Activated naive CD8-positive, alpha-beta T cell treated with anti-CD3 and anti-CD28 coated beads, Interleukin-2, amount 10 ng/mL, durations not matched to agents 7 days and 5 days (primary cell): ENCODE measurements at regions not wholly inside any gene's neighbourhood (a gene's known extent, or its start where the extent isn't known, plus 50 kb on each side); places are given as distances from the start of the nearest gene placed in this dataset.

Experiments used
- ATAC-seq: fragments of 150-1000 bp; cut with Tn5 transposase; one replicate; pipeline ENCODE4 v1.10.0; 2021; ENCODE audit warnings: low read depth, moderate library complexity
- POLR2A ChIA-PET: fragments of 350-600 bp; sonication (Branson Sonifier 250); formaldehyde crosslinking; loops from one replicate; lab custom pipeline; 2021; ENCODE audit warnings: antibody characterized with exemption; lab: Charles Lee
- DNase-seq: peaks from one replicate; pipeline ENCODE4 v3.0.0; 2021
- H3K27ac Mint-ChIP-seq: one replicate; pipeline ENCODE4 v1.8.0; 2022; ENCODE audit warnings: mild to moderate bottlenecking, mixed read lengths
- H3K27me3 Mint-ChIP-seq: one replicate; pipeline ENCODE4 v1.8.0; 2022; ENCODE audit warnings: mild to moderate bottlenecking, moderate library complexity, mixed read lengths
- H3K36me3 Mint-ChIP-seq: one replicate; pipeline ENCODE4 v1.8.0; 2021; ENCODE audit warnings: mild to moderate bottlenecking, mixed read lengths
- H3K4me1 Mint-ChIP-seq: one replicate; pipeline ENCODE4 v1.8.0; 2021; ENCODE audit warnings: mixed read lengths
- H3K4me3 Mint-ChIP-seq: one replicate; pipeline ENCODE4 v1.8.0; 2022; ENCODE audit warnings: mild to moderate bottlenecking, moderate library complexity, mixed read lengths
- H3K9me3 Mint-ChIP-seq: one replicate; pipeline ENCODE4 v1.8.0; 2021; ENCODE audit warnings: mixed read lengths

DNA sequence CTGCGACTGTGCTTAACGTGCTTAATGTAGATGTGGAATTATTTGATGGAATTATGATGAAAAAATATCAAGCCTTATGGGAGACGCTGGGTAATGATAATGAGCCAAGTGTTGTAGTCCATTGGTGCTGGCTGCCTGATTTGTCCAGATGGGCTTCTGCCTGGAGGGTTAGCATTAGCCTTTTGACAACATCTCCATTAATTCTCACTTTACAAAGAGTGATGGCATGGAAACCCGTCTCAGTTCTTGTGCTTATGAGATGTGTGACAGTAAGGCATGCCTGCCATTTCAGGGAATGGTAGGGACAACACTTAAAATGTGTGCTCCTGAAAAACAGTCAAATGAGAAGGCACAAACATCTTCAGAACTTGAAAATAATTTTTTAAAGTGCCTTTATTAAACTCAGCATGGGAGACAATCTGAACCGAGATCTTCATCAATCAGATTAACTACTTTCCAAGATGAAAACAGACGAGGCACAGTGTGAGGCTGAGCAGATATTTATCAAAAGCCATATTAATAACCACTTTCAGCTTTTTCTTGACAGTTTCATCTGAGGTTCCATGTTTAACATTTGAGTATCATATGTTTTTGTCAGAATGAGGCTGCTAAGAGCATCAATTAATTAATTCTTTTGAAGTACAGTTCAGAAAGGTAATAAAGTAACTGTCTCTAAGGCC lies 473.1 kb downstream of the NXPH1 start:
- no peaks in the 10 kb centered on the region for H3K27me3 Mint-ChIP-seq
- DNase-seq (no peak), ATAC-seq (no peak)
- no peak overlapping the region for H3K4me3 Mint-ChIP-seq
- no peaks in the 10 kb centered on the region for H3K4me1 Mint-ChIP-seq
- H3K27ac Mint-ChIP-seq, result no peak overlapping the region
- POLR2A ChIA-PET, result no interaction called here
- no peaks in the 10 kb centered on the region for H3K9me3 Mint-ChIP-seq
- no peaks in the 10 kb centered on the region for H3K36me3 Mint-ChIP-seq

DNA sequence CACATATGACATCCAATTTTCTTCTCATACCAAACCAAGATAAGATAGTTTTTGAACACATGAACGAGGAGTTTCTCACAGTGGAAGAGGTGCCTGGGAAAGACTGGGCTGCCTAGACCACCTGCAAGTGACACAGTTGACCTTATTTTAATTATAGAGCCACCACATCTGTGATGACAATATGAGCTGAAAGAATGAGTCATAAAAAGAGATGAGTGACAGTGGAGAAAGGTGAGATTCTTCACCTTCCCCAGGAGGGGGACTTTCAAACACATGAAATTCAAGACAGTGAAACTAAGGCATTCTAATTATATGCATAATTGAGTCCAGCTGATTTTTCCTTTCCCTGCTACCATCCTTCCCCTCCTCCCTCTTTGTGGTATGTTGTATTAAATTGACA lies 475.5 kb downstream of the NXPH1 start:
- POLR2A ChIA-PET, result no interaction called here
- Mint-ChIP-seq H3K36me3 (no peaks in the 10 kb centered on the region), H3K4me1 (no peaks in the 10 kb centered on the region), H3K4me3 (no peak overlapping the region), H3K27me3 (no peaks in the 10 kb centered on the region), H3K9me3 (no peaks in the 10 kb centered on the region), H3K27ac (no peak overlapping the region)
- DNase-seq (no peak), ATAC-seq (no peak)

DNA sequence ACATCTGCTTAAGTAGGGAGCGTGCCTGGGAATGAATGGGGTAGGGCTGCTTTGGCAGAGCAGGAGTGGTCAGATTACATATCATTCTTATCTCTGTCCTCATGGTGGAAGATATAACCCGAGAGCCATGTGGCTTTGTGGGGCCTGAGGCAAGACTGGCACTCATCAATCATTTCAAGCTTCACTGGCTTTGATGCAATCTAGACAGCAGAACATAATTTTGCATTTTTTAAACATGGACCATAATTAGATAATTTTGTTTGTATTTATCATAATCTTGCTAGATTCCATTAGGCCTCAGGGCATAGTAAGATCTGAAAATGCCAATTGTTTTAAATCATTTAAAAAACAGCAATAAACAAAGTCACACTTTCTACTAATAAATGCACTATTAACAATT lies 480.3 kb downstream of the NXPH1 start:
- Mint-ChIP-seq H3K4me1 (no peaks in the 10 kb centered on the region), H3K27me3 (no peaks in the 10 kb centered on the region), H3K27ac (no peak overlapping the region), H3K9me3 (no peaks in the 10 kb centered on the region), H3K36me3 (no peaks in the 10 kb centered on the region), H3K4me3 (no peak overlapping the region)
- ATAC-seq (no peak), DNase-seq (no peak)
- POLR2A ChIA-PET, result no interaction called here

DNA sequence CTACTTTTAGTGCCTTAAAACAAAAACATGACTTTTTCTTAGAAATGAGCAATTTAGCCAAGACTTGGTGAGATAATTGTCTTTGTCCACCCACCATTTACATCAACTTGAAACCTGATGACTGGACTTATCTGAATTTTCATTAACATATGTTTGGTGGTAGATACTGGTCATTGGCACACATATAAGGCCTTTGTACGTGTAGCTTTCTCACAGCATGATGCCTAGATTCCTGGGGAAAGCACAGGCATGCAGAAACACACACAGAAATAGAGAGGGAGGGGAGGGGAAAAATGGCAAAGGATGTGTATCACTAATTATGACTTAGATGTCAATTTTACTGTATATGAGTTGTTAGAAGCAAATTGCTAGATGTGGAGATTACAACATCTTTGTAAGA lies 488.4 kb downstream of the NXPH1 start:
- no peak for DNase-seq
- Mint-ChIP-seq H3K4me1 (no peaks in the 10 kb centered on the region), H3K9me3 (peaks cover 2% of the 10 kb centered on the region), H3K27ac (no peak overlapping the region), H3K27me3 (no peaks in the 10 kb centered on the region), H3K36me3 (no peaks in the 10 kb centered on the region), H3K4me3 (no peak overlapping the region)
- POLR2A ChIA-PET, result no interaction called here
- ATAC-seq, result no peak

DNA sequence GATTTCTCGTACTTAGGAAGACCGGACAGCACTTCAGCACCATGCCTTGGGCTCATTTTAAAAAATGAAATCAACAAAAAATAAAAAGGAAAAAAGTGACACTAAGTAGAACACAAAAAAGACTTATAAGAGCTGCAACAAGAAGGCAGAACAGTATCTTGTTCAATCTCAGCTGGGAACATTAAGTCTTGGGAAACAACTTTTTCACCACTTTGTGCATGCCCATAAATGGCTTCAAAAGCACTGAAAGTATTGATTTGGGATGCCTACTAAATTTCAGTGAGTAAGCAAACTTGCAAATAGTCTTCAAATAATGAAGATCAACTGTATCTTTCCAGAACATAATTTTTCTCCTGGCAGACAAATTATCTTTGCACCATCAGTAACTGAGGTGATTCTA lies 489.3 kb downstream of the NXPH1 start:
- ATAC-seq (no peak), DNase-seq (no peak)
- no peak overlapping the region for H3K27ac Mint-ChIP-seq
- POLR2A ChIA-PET, result no interaction called here
- H3K9me3 Mint-ChIP-seq, result peaks cover 4% of the 10 kb centered on the region
- H3K27me3 Mint-ChIP-seq, result no peaks in the 10 kb centered on the region
- no peak overlapping the region for H3K4me3 Mint-ChIP-seq
- H3K4me1 Mint-ChIP-seq, result no peaks in the 10 kb centered on the region
- H3K36me3 Mint-ChIP-seq, result no peaks in the 10 kb centered on the region

DNA sequence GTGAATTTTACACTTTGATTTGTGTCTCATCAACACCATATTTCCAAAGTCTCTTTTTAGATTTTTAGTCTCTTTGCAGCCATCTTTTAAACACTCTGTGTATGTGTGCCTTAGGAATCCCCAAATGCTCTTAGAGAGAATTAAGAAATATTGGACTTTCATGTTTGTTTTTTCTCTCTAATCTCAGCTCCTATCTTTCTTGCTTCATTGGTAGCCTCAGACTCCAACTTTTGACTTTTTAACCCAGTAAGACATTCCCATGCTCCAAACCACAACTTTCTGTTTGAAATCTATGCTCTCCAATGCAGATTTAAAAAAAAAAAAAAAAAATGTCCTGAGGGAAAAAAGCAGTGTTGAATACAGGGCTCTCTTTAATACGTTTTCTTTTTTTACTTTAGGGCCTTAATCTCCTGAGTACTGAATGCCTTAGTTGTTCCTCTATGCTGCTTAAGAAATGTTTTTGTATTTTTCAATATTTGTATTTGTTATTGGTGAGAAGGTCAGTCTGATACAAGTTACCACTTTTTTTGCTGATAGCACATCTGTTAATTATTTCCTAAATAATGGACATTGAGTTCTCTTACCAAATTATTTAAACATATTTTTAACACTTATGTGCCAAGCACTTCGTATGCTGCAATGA lies 489.9 kb downstream of the NXPH1 start:
- POLR2A ChIA-PET, result no interaction called here
- Mint-ChIP-seq H3K9me3 (peaks cover 4% of the 10 kb centered on the region), H3K27me3 (no peaks in the 10 kb centered on the region)

DNA sequence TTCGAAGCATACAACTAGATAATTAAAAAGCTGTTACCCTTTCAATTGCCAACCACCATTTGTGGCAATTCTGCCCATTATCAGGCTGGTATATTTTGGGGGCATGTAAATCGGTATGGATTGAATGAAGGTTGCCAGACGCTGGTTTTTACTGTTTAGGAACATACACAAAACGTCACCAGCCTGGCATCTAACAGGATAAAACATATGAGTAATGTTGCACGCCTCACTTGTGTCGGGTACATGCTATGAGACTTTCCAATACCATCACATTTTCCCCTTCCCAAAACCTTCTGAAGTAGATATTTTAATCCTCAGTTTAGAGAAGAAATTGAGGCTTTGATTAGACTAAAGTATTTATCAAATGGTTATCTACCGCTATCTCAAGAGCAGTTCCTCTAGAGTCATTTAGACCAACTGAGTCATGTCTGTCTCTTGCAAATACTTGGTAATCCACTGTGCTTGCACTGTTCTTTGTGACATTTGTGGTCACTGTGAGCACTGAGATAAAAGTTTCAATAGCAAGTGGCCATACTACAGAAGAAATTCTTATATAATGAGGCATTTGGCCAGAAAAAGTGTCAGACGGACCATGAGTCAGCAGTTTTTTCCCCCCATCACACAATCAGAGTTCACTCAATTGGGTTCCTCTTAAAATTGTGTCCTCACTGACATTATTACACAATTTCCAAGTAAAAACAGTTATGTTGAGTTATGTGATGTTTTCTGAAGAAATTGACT lies 498.7 kb downstream of the NXPH1 start:
- Mint-ChIP-seq H3K36me3 (no peaks in the 10 kb centered on the region), H3K4me3 (no peak overlapping the region), H3K4me1 (no peaks in the 10 kb centered on the region), H3K9me3 (peaks cover 2% of the 10 kb centered on the region), H3K27ac (no peak overlapping the region), H3K27me3 (no peaks in the 10 kb centered on the region)
- POLR2A ChIA-PET, result no interaction called here
- ATAC-seq, result no peak
- no peak for DNase-seq

More for the DNA sequence above, 489.9 kb downstream of the NXPH1 start:
- ATAC-seq, result no peak
- DNase-seq, result no peak
- H3K36me3 Mint-ChIP-seq, result no peaks in the 10 kb centered on the region
- no peak overlapping the region for H3K4me3 Mint-ChIP-seq
- no peak overlapping the region for H3K27ac Mint-ChIP-seq
- no peaks in the 10 kb centered on the region for H3K4me1 Mint-ChIP-seq

DNA sequence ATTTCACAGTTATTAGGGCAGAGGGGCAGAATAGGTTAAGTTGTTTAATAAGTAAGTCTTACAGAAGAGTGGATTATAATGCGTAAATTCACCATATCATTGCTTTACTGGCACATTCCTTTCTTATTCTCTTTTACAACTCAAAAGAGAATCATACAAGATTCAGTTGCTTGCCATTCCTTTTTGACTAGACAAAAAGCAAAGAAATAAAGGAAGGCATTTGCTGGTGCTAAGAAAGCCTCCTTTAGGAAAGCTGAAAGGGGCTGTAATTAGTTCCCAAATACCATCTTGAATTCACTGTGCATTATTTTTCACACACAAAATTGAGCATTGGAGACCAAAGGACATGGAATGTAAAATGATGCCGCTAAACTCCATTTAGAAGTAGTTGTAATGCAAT lies 499.3 kb downstream of the NXPH1 start:
- H3K4me3 Mint-ChIP-seq, result no peak overlapping the region
- H3K9me3 Mint-ChIP-seq, result peaks cover 2% of the 10 kb centered on the region
- DNase-seq, result no peak
- ATAC-seq, result no peak
- no peaks in the 10 kb centered on the region for H3K36me3 Mint-ChIP-seq
- no peaks in the 10 kb centered on the region for H3K27me3 Mint-ChIP-seq
- H3K27ac Mint-ChIP-seq, result no peak overlapping the region
- no peaks in the 10 kb centered on the region for H3K4me1 Mint-ChIP-seq
- POLR2A ChIA-PET, result no interaction called here

DNA sequence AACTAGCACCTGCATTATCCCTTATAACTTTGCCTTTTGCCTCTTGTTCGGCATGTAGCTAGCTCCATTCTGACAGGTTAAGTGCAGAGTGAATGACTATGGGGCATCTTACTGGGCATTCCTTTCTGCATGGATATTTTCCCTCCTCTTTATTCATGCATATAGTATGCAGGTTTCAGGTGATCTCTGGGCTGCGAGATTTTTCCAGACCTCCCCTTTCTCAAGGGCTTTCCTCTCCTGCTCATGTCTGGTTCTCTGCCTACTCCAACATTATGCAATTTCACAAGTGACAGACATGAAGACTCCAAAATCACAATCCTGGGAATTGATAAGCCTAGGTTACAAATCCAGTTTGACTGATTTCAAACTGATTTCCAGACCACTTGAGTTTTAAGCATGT lies 503.8 kb downstream of the NXPH1 start:
- POLR2A ChIA-PET, result no interaction called here
- no peak overlapping the region for H3K4me3 Mint-ChIP-seq
- H3K9me3 Mint-ChIP-seq, result peaks cover 7% of the 10 kb centered on the region
- H3K27ac Mint-ChIP-seq, result no peak overlapping the region
- H3K27me3 Mint-ChIP-seq, result no peaks in the 10 kb centered on the region
- H3K4me1 Mint-ChIP-seq, result no peaks in the 10 kb centered on the region
- no peaks in the 10 kb centered on the region for H3K36me3 Mint-ChIP-seq
- ATAC-seq (no peak), DNase-seq (no peak)

DNA sequence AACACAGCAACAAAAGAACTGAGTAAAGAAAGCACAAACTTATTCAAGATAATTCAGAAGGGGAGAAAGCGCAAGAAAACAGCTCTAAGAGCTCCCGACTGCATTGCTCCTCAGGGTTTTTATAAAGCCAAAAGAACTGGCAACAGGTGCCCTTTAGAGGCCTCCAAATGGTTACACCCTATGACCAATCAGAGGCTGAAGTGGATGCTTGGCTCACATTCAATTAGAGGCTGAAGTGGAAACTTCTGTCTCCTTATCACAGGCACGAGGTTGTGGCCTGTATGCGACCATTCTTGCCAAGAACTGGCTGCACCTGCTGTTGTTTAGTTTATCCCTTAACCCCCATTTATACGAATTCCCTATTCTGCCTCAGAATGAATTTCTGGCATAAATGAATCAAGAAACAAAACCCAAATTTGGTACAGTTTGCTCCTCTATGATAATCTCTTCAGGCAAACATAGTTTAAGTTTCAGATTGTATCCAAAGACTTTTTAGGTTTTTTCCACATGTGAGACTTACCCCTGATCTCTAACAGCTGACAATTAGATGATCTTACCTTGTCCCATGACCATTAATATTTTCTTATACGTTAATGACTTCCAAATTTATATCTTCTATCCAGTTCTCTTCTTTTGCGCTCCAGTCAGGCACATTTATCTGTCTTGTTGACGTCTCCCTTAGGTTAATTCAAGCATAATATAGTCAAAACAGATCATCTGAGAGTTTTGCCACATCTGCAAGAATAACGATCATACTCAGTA lies 504.8 kb downstream of the NXPH1 start:
- POLR2A ChIA-PET, result no interaction called here
- Mint-ChIP-seq H3K4me1 (no peaks in the 10 kb centered on the region), H3K4me3 (no peak overlapping the region), H3K27me3 (no peaks in the 10 kb centered on the region), H3K27ac (no peak overlapping the region), H3K36me3 (no peaks in the 10 kb centered on the region), H3K9me3 (peaks cover 8% of the 10 kb centered on the region)
- ATAC-seq (no peak), DNase-seq (no peak)

DNA sequence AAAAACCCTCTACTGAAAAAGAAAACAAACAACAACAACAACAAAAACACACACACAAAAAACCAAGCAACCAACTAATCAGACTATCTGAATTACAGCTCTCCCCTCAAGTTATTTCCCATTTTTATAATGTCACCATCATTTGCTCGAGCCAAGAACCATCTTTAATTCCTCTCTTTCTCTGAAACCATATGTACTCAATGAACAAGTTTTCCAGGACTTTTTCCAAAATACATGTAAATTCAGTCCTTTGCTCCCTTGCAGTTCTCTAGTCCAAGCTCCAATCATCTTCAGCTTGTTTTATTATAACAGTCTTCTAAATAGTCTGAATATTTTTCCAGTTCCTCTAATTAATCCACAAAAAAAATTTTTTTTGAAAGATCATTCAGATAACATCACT lies 506.0 kb downstream of the NXPH1 start:
- no peak for ATAC-seq
- POLR2A ChIA-PET, result no interaction called here

DNA sequence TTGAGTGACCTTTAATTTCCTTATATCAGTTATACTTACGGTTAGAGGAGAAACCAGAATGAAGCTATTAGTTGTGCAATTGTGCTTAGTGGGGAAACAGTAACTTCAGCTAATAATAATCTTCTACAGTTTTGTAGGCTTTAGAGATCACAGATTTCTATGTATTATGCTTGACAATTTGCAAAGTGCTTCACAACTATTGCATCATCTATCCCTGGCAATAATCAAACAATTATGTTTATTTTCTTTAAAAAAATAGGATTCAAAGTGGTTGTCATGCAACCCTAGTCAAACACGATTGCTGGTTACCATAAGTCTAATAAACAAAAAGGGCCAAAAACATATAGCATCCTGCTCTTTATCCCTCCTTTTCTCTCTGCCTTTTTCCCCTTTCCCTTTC lies 530.3 kb downstream of the NXPH1 start:
- Mint-ChIP-seq H3K4me3 (no peak overlapping the region), H3K27ac (no peak overlapping the region), H3K9me3 (peaks cover 3% of the 10 kb centered on the region), H3K27me3 (no peaks in the 10 kb centered on the region), H3K36me3 (no peaks in the 10 kb centered on the region), H3K4me1 (no peaks in the 10 kb centered on the region)
- POLR2A ChIA-PET, result no interaction called here
- DNase-seq, result no peak
- ATAC-seq, result no peak

More for the DNA sequence above, 506.0 kb downstream of the NXPH1 start:
- H3K4me1 Mint-ChIP-seq, result no peaks in the 10 kb centered on the region
- no peaks in the 10 kb centered on the region for H3K27me3 Mint-ChIP-seq
- peaks cover 6% of the 10 kb centered on the region for H3K9me3 Mint-ChIP-seq
- no peak for DNase-seq
- H3K4me3 Mint-ChIP-seq, result no peak overlapping the region
- no peak overlapping the region for H3K27ac Mint-ChIP-seq
- no peaks in the 10 kb centered on the region for H3K36me3 Mint-ChIP-seq

DNA sequence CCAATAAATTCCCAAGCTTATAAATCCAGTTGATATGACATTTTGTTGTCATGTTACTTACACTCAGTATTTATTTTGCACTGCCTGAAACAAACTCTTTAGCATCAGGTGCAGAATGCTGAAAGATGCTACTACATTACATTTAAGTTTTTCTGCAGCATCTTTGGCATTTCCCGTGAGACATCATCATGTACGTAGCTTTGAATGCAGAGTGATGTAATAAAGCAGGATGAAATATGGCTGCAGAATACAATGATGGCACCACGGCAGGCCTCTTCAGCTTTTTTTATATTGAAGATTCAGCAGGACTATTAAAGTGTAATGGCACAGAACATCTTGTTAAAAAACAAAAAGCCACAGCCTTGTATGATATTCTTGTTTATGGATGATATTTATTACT lies 531.8 kb downstream of the NXPH1 start:
- POLR2A ChIA-PET, result no interaction called here
- H3K36me3 Mint-ChIP-seq, result no peaks in the 10 kb centered on the region
- H3K27me3 Mint-ChIP-seq, result no peaks in the 10 kb centered on the region
- no peak for ATAC-seq
- DNase-seq, result no peak
- no peak overlapping the region for H3K27ac Mint-ChIP-seq
- H3K4me1 Mint-ChIP-seq, result no peaks in the 10 kb centered on the region
- H3K9me3 Mint-ChIP-seq, result peaks cover 5% of the 10 kb centered on the region
- H3K4me3 Mint-ChIP-seq, result no peak overlapping the region
